ENCODE measurements at regions not wholly inside any gene's neighbourhood (a gene's known extent, or its start where the extent isn't known, plus 50 kb on each side); places are given as distances from the start of the nearest gene placed in this dataset.

GRCh38 chr15:77723756-77724155 lies 91.0 kb upstream of the LINGO1 start:
- H3K79me2 ChIP-seq (replicated peaks; ENCODE audit: insufficient read depth, low read length) = no peaks in the 10 kb centered on the region
- H3F3A ChIP-seq (ENCODE audit: insufficient read depth, low read length, poor library complexity, severe bottlenecking) = no peaks in the 10 kb centered on the region
- H4K20me1 ChIP-seq (ENCODE audit: insufficient read depth) = no peaks in the 10 kb centered on the region
- H3K36me3 ChIP-seq (ENCODE audit: insufficient read depth, low read length) = no peaks in the 10 kb centered on the region
- no peaks in the 10 kb centered on the region for H3K9me2 ChIP-seq (ENCODE audit: insufficient read depth, low read length)
- H3K4me3 ChIP-seq (ENCODE audit: low read length) = no peak overlapping the region
- TF ChIP-seq EP300 (conservative IDR thresholded peaks at IDR 0.05; ENCODE audit: poor library complexity, severe bottlenecking) = no peak
- no peaks in the 10 kb centered on the region for H3K9me3 ChIP-seq (ENCODE audit: low read length)
- no peaks in the 10 kb centered on the region for H3K27me3 ChIP-seq (ENCODE audit: insufficient read depth, low read depth, low read length)
- H2AFZ ChIP-seq (ENCODE audit: low read depth, low read length) = no peak overlapping the region
- H3K27ac ChIP-seq (ENCODE audit: low read length) = no peak overlapping the region
- no peak overlapping the region for H3K9ac ChIP-seq (ENCODE audit: low read length)
- H3K4me2 ChIP-seq (ENCODE audit: low read length) = no peak overlapping the region

GRCh38 chr15:77722759-77723460 lies 90.2 kb upstream of the LINGO1 start:
- no peaks in the 10 kb centered on the region for H3K9me2 ChIP-seq (ENCODE audit: insufficient read depth, low read length)
- no peak overlapping the region for H3K4me2 ChIP-seq (ENCODE audit: low read length)
- no peak overlapping the region for H3K27ac ChIP-seq (ENCODE audit: low read length)
- no peaks in the 10 kb centered on the region for H3K79me2 ChIP-seq (replicated peaks; ENCODE audit: insufficient read depth, low read length)
- H3K9me3 ChIP-seq (ENCODE audit: low read length) = no peaks in the 10 kb centered on the region
- H3K36me3 ChIP-seq (ENCODE audit: insufficient read depth, low read length) = no peaks in the 10 kb centered on the region
- TF ChIP-seq EZH2 (IDR thresholded peaks at IDR 0.05; ENCODE audit: borderline replicate concordance, insufficient read depth, low read length, poor library complexity, severe bottlenecking) (no peak), MXI1 (conservative IDR thresholded peaks at IDR 0.05; ENCODE audit: poor library complexity, severe bottlenecking) (no peak), RAD21 (conservative IDR thresholded peaks at IDR 0.05) (no peak), REST (IDR thresholded peaks at IDR 0.05; ENCODE audit: borderline replicate concordance) (no peak), TAF1 (IDR thresholded peaks at IDR 0.05; ENCODE audit: low read depth) (no peak), POLR2AphosphoS5 (IDR thresholded peaks at IDR 0.05) (no peak), CTCF (IDR thresholded peaks at IDR 0.05; ENCODE audit: poor library complexity, severe bottlenecking) (no peak), SMC3 (conservative IDR thresholded peaks at IDR 0.05; ENCODE audit: poor library complexity) (no peak), EP300 (conservative IDR thresholded peaks at IDR 0.05; ENCODE audit: poor library complexity, severe bottlenecking) (no peak)
- no peaks in the 10 kb centered on the region for H3K27me3 ChIP-seq (ENCODE audit: insufficient read depth, low read depth, low read length)
- H2AFZ ChIP-seq (ENCODE audit: low read depth, low read length) = no peak overlapping the region
- no peaks in the 10 kb centered on the region for H3F3A ChIP-seq (ENCODE audit: insufficient read depth, low read length, poor library complexity, severe bottlenecking)
- no peak overlapping the region for H3K4me3 ChIP-seq (ENCODE audit: low read length)
- no peaks in the 10 kb centered on the region for H4K20me1 ChIP-seq (ENCODE audit: insufficient read depth)
- no peak overlapping the region for H3K9ac ChIP-seq (ENCODE audit: low read length)

Measured in neural cell (in vitro differentiated cells).